Neuronal stem cell (in vitro differentiated cells): ENCODE measurements at regions not wholly inside any gene's neighbourhood (a gene's known extent, or its start where the extent isn't known, plus 50 kb on each side); places are given as distances from the start of the nearest gene placed in this dataset.

Experiments
- DNase-seq: peaks from one replicate; pipeline ENCODE4 v3.0.0-alpha.2; 2013; ENCODE audit warnings: low spot score
- H2AFZ ChIP-seq: one replicate; pipeline ENCODE4 v1.6.1; 2013; ENCODE audit warnings: mild to moderate bottlenecking, low read length, inconsistent platforms
- H2AK5ac ChIP-seq: 2 replicates; pipeline ENCODE4 v1.6.1; 2013; ENCODE audit warnings: low read depth, mild to moderate bottlenecking, inconsistent platforms, low read length, moderate library complexity, mixed read lengths
- H2BK120ac ChIP-seq: 2 replicates; pipeline ENCODE4 v1.6.1; 2013; ENCODE audit warnings: low read depth, mild to moderate bottlenecking, inconsistent platforms, low read length, moderate library complexity, mixed read lengths
- H2BK12ac ChIP-seq: one replicate; pipeline ENCODE4 v1.6.1; 2013; ENCODE audit warnings: low read length, inconsistent platforms
- H2BK15ac ChIP-seq: 2 replicates; pipeline ENCODE4 v1.6.1; 2013; ENCODE audit warnings: mild to moderate bottlenecking, low read length, inconsistent platforms, mixed read lengths
- H2BK5ac ChIP-seq: one replicate; pipeline ENCODE4 v1.6.1; 2013; ENCODE audit warnings: inconsistent platforms, mild to moderate bottlenecking, low read length, moderate library complexity
- H3K14ac ChIP-seq: one replicate; pipeline ENCODE4 v1.6.1; 2013; ENCODE audit warnings: low read length, inconsistent platforms
- H3K18ac ChIP-seq: 2 replicates; pipeline ENCODE4 v1.6.1; 2013; ENCODE audit warnings: low read length, inconsistent platforms
- H3K23ac ChIP-seq: 2 replicates; pipeline ENCODE4 v1.6.1; 2013; ENCODE audit warnings: low read depth, mild to moderate bottlenecking, mixed read lengths, low read length, inconsistent platforms; ENCODE audit not compliant: poor library complexity
- H3K27ac ChIP-seq: replicated peaks from 3 replicates; pipeline ENCODE4 v1.5.1; 2013; ENCODE audit warnings: low read length, inconsistent platforms
- H3K27me3 ChIP-seq, 3 experiments: 2 replicates each; pipeline ENCODE4 v1.6.1; 2013; ENCODE audit warnings: low read length in 3 of 3, mild to moderate bottlenecking in 2 of 3, inconsistent platforms in 1 of 3, low read depth in 1 of 3, mixed read lengths in 1 of 3, moderate library complexity in 1 of 3; ENCODE audit not compliant: control insufficient read depth in 3 of 3, insufficient read depth in 3 of 3
- H3K36me3 ChIP-seq, 2 donors: replicated peaks in 1 of 2; 2 replicates each; pipeline ENCODE4 v1.6.1; 2013; ENCODE audit warnings: low read length in 2 of 2; ENCODE audit not compliant: control insufficient read depth in 2 of 2, insufficient read depth in 2 of 2
- H3K4ac ChIP-seq: 2 replicates; pipeline ENCODE4 v1.6.1; 2013; ENCODE audit warnings: inconsistent platforms, mild to moderate bottlenecking, low read length, moderate library complexity
- H3K4me1 ChIP-seq, 2 donors: 1 replicate in 1 of 2; 2 replicates in 1 of 2; pipeline ENCODE4 v1.6.1; 2013; ENCODE audit warnings: low read length in 2 of 2, low read depth in 1 of 2; ENCODE audit not compliant: control insufficient read depth in 2 of 2, insufficient read depth in 1 of 2
- H3K4me2 ChIP-seq: one replicate; pipeline ENCODE4 v1.6.1; 2013; ENCODE audit warnings: mild to moderate bottlenecking, low read length, inconsistent platforms; ENCODE audit not compliant: insufficient read depth, poor library complexity, severe bottlenecking
- H3K4me3 ChIP-seq, 2 donors: 2 replicates each; pipeline ENCODE4 v1.5.1; 2013; ENCODE audit warnings: low read length in 2 of 2, mild to moderate bottlenecking in 2 of 2, inconsistent platforms in 1 of 2, moderate library complexity in 1 of 2
- H3K79me1 ChIP-seq: one replicate; pipeline ENCODE4 v1.6.1; 2013; ENCODE audit warnings: low read depth, mild to moderate bottlenecking, inconsistent platforms, low read length, moderate library complexity
- H3K9ac ChIP-seq: one replicate; pipeline ENCODE4 v1.6.1; 2013; ENCODE audit warnings: mild to moderate bottlenecking, low read depth, low read length, inconsistent platforms; ENCODE audit not compliant: poor library complexity
- H3K9me3 ChIP-seq, 2 donors: replicated peaks in 1 of 2; 2 replicates each; pipeline versions ENCODE3 to v1.6.1; 2013; ENCODE audit warnings: low read length in 2 of 2, mild to moderate bottlenecking in 2 of 2, inconsistent platforms in 1 of 2, low read depth in 1 of 2, mixed read lengths in 1 of 2, moderate library complexity in 1 of 2; ENCODE audit not compliant: control insufficient read depth in 2 of 2, insufficient read depth in 1 of 2
- H4K8ac ChIP-seq: one replicate; pipeline ENCODE4 v1.6.1; 2013; ENCODE audit warnings: low read depth, mild to moderate bottlenecking, inconsistent platforms, low read length, moderate library complexity
- H4K91ac ChIP-seq: one replicate; pipeline ENCODE4 v1.6.1; 2013; ENCODE audit warnings: low read length, low read depth, mild to moderate bottlenecking, inconsistent platforms; ENCODE audit not compliant: poor library complexity
- WGBS, 2 donors: extraction: QIAGEN DNeasy Blood & Tissue Kit; methylation state at CpG; one replicate each; pipeline ENCODE4 v1.1.7; 2013; ENCODE audit warnings: missing lambda C conversion rate in 2 of 2, mixed read lengths in 1 of 2; ENCODE audit not compliant: insufficient read length in 2 of 2, insufficient replicate concordance in 1 of 2; ENCODE audit errors: extremely low coverage in 2 of 2; 5-methylcytosine and 5-hydroxymethylcytosine counted together

GRCh38 chr3:81931265-81932251 lies 170.1 kb upstream of the GBE1 start:
- Histone ChIP-seq H3K4me2 (no peak overlapping the region), H3K4me3 (no peak overlapping the region), H3K36me3 (no peaks in the 10 kb centered on the region), H3K79me1 (peaks cover 2% of the 10 kb centered on the region), H3K9ac (no peak overlapping the region), H3K23ac (no peak overlapping the region), H3K27ac (no peak overlapping the region), H4K91ac (no peak overlapping the region), H2AFZ (peak overlapping the region; percentile 4), H2BK15ac (no peak overlapping the region), H3K14ac (no peak overlapping the region), H2BK12ac (no peak overlapping the region), H2BK5ac (no peak overlapping the region), H3K4ac (no peak overlapping the region), H3K18ac (no peak overlapping the region), H3K9me3 (no peaks in the 10 kb centered on the region), H4K8ac (no peak overlapping the region), H3K4me1 (no peaks in the 10 kb centered on the region), H2AK5ac (no peak overlapping the region), H2BK120ac (no peak overlapping the region), H3K27me3 (no peaks in the 10 kb centered on the region)
- DNase-seq: no peak
- no CpG with 5 or more reads among the region's 12 CpGs for WGBS, 2 donors

GRCh38 chr3:81929697-81930096 lies 168.3 kb upstream of the GBE1 start:
- no peak overlapping the region for H3K23ac ChIP-seq
- H2BK5ac ChIP-seq: no peak overlapping the region
- no peak overlapping the region for H3K27ac ChIP-seq
- H3K79me1 ChIP-seq: peaks cover 2% of the 10 kb centered on the region
- no peak overlapping the region for H3K18ac ChIP-seq
- no peak overlapping the region for H4K8ac ChIP-seq
- no peak overlapping the region for H3K4ac ChIP-seq
- H3K9ac ChIP-seq: no peak overlapping the region
- no peak overlapping the region for H3K4me3 ChIP-seq
- H3K14ac ChIP-seq: no peak overlapping the region
- H3K4me2 ChIP-seq: no peak overlapping the region
- no peak overlapping the region for H4K91ac ChIP-seq
- H2AFZ ChIP-seq: no peak overlapping the region
- H3K4me1 ChIP-seq: no peaks in the 10 kb centered on the region
- no peak overlapping the region for H2BK120ac ChIP-seq
- H2BK12ac ChIP-seq: no peak overlapping the region
- no peak overlapping the region for H2AK5ac ChIP-seq
- no peaks in the 10 kb centered on the region for H3K36me3 ChIP-seq
- no peaks in the 10 kb centered on the region for H3K9me3 ChIP-seq
- no peak overlapping the region for H2BK15ac ChIP-seq
- DNase-seq: no peak
- no peaks in the 10 kb centered on the region for H3K27me3 ChIP-seq

GRCh38 chr3:81927811-81928210 lies 166.4 kb upstream of the GBE1 start:
- Histone ChIP-seq H2BK15ac (no peak overlapping the region), H3K23ac (no peak overlapping the region), H3K79me1 (no peaks in the 10 kb centered on the region), H4K8ac (no peak overlapping the region), H4K91ac (no peak overlapping the region), H3K36me3 (no peaks in the 10 kb centered on the region), H3K4me1 (no peaks in the 10 kb centered on the region), H2AK5ac (no peak overlapping the region), H3K27ac (no peak overlapping the region), H3K9ac (no peak overlapping the region), H2AFZ (no peak overlapping the region), H3K27me3 (no peaks in the 10 kb centered on the region), H3K14ac (no peak overlapping the region), H2BK120ac (no peak overlapping the region), H3K4me2 (no peak overlapping the region), H2BK12ac (no peak overlapping the region), H3K18ac (no peak overlapping the region), H2BK5ac (no peak overlapping the region), H3K9me3 (no peaks in the 10 kb centered on the region), H3K4ac (no peak overlapping the region), H3K4me3 (no peak overlapping the region)
- WGBS, 2 donors: no CpG with 5 or more reads among the region's 1 CpG
- no peak for DNase-seq

- Histone ChIP-seq H3K9ac (no peak overlapping the region), H3K79me1 (no peaks in the 10 kb centered on the region), H3K14ac (no peak overlapping the region), H3K27ac (no peak overlapping the region), H2BK15ac (no peak overlapping the region), H3K23ac (no peak overlapping the region), H3K36me3 (no peaks in the 10 kb centered on the region), H3K18ac (no peak overlapping the region), H2AFZ (no peak overlapping the region), H3K4me1 (peaks cover 0 to 1% of the 10 kb centered on the region in 2 donors), H3K4ac (no peak overlapping the region), H2BK120ac (no peak overlapping the region), H3K27me3 (no peaks in the 10 kb centered on the region), H4K8ac (no peak overlapping the region), H3K4me2 (no peak overlapping the region), H4K91ac (no peak overlapping the region), H2BK5ac (no peak overlapping the region), H2AK5ac (no peak overlapping the region), H2BK12ac (no peak overlapping the region), H3K4me3 (no peak overlapping the region), H3K9me3 (no peaks in the 10 kb centered on the region)
- no peak for DNase-seq
Measured at GRCh38 chr3:81925385-81925784, 163.9 kb upstream of the GBE1 start.
